Thymus (tissue), 11 donors: ENCODE measurements at regions not wholly inside any gene's neighbourhood (a gene's known extent, or its start where the extent isn't known, plus 50 kb on each side); places are given as distances from the start of the nearest gene placed in this dataset.
"Not testable (repeated sequence)": the region's sequence is repeated elsewhere in the genome, so short reads cannot be mapped to it uniquely, and the experiment has no call there.

Source experiments
- DNase-seq, 9 donors: peaks; one replicate each; pipeline ENCODE4 v3.0.0-alpha.2; 2013; ENCODE audit warnings: low spot score in 9 of 9, low read depth in 6 of 9, missing footprints in 1 of 9
- H3K27ac ChIP-seq, 2 donors: one replicate each; pipeline ENCODE4 v1.5.1; 2013; ENCODE audit warnings: control low read depth in 1 of 2, low read depth in 1 of 2, low read length in 1 of 2, mild to moderate bottlenecking in 1 of 2, moderate library complexity in 1 of 2
- H3K27me3 ChIP-seq, 2 donors: one replicate each; pipeline ENCODE4 v1.5.1; 2013; ENCODE audit warnings: low read length in 1 of 2; ENCODE audit not compliant: control insufficient read depth in 2 of 2, insufficient read depth in 1 of 2
- H3K36me3 ChIP-seq, 2 donors: one replicate each; pipeline ENCODE4 v1.5.1; 2013; ENCODE audit warnings: low read length in 1 of 2, mild to moderate bottlenecking in 1 of 2, moderate library complexity in 1 of 2; ENCODE audit not compliant: control insufficient read depth in 2 of 2, insufficient read depth in 2 of 2
- H3K4me1 ChIP-seq, 2 donors: one replicate each; pipeline ENCODE4 v1.5.1; 2013; ENCODE audit warnings: low read length in 2 of 2; ENCODE audit not compliant: control insufficient read depth in 2 of 2, insufficient read depth in 2 of 2
- H3K4me3 ChIP-seq, 2 donors: one replicate each; pipeline ENCODE4 v1.5.1; 2013; ENCODE audit warnings: low read length in 2 of 2, control low read depth in 1 of 2, mild to moderate bottlenecking in 1 of 2
- H3K9me3 ChIP-seq, 2 donors: one replicate each; pipeline ENCODE4 v1.5.1; 2013; ENCODE audit warnings: low read length in 1 of 2, mild to moderate bottlenecking in 1 of 2; ENCODE audit not compliant: control insufficient read depth in 2 of 2, insufficient read depth in 1 of 2
- WGBS: extraction: QIAGEN DNeasy Blood & Tissue Kit; methylation state at CpG from one replicate; pipeline ENCODE4 v1.1.7; 2013; 5-methylcytosine and 5-hydroxymethylcytosine counted together
- donor health status: healthy.

GRCh38 chr4:134622626-134623575 is 421.3 kb upstream of the PABPC4L start:
- H3K4me3 ChIP-seq, H3K27ac ChIP-seq, H3K36me3 ChIP-seq, H3K9me3 ChIP-seq, H3K27me3 ChIP-seq, H3K4me1 ChIP-seq, DNase-seq: not testable (repeated sequence)
- 93% methylated on average over 13 of the region's 13 CpGs for WGBS

- Histone ChIP-seq H3K27me3 (no peaks in the 10 kb centered on the region), H3K27ac (no peak overlapping the region), H3K4me1 (no peaks in the 10 kb centered on the region), H3K4me3 (no peak overlapping the region), H3K36me3 (no peaks in the 10 kb centered on the region), H3K9me3 (no peaks in the 10 kb centered on the region)
- 100% methylated on average over 2 of the region's 2 CpGs for WGBS
- no peak for DNase-seq
These were observed 420.6 kb upstream of the PABPC4L start for GRCh38 chr4:134622199-134622598.

- H3K9me3 ChIP-seq, H3K27me3 ChIP-seq, H3K4me1 ChIP-seq, H3K36me3 ChIP-seq, DNase-seq, H3K4me3 ChIP-seq, H3K27ac ChIP-seq: not testable (repeated sequence)
- 76% methylated on average over 5 of the region's 5 CpGs for WGBS
These were observed 420.1 kb upstream of the PABPC4L start for GRCh38 chr4:134621715-134622114.

DNA sequence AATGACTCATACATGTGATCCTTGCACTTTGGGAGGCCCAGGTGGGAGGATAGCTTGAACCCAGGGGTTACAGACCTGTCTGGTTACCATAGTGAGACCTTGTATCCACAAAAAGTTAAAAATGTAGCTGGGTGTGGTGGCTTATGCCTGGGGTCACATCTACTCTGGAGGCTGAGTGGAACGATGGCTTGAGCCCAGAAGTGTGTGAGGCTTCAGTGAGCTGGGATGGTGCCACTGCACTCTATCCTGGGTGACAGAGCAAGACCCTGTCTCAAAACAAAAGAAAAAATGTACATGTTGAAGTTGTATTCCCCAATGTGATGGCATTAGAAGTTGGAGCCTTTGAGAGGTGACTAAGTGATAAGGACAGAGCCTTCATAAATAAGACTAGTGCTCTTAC is 409.4 kb upstream of the PABPC4L start:
- H3K27me3 ChIP-seq: no peaks in the 10 kb centered on the region
- DNase-seq: no peak
- H3K4me3 ChIP-seq: no peak overlapping the region
- H3K36me3 ChIP-seq: no peaks in the 10 kb centered on the region
- H3K4me1 ChIP-seq: no peaks in the 10 kb centered on the region
- WGBS: 93% methylated on average over 1 of the region's 1 CpG
- H3K27ac ChIP-seq: no peak overlapping the region
- peaks cover 0 to 5% of the 10 kb centered on the region in 2 donors for H3K9me3 ChIP-seq

- H3K4me1 ChIP-seq: no peaks in the 10 kb centered on the region
- peaks cover 0 to 5% of the 10 kb centered on the region in 2 donors for H3K9me3 ChIP-seq
- no peaks in the 10 kb centered on the region for H3K36me3 ChIP-seq
- H3K4me3 ChIP-seq: no peak overlapping the region
- no peak overlapping the region for H3K27ac ChIP-seq
- DNase-seq: no peak
- no peaks in the 10 kb centered on the region for H3K27me3 ChIP-seq
- 86% methylated on average over 1 of the region's 1 CpG for WGBS
These were observed 408.6 kb upstream of the PABPC4L start for GRCh38 chr4:134610172-134610571.

DNA sequence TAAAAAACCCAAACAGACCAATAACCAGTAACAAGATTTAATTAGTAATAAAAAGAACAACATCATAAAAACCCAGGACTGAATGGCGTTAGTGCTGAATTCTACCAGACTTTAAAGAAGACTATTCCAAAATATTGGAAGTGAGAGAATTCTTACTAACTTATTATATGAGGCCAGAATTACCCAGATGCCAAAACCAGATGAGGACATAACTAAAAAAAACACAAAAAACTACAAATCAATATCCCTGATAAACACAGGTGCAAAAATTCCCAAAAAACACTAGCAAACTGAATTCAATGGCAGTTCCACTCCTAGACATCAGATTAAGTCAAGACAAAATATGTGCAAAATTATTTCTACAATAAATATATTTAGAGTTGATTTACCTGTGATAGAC is 400.1 kb upstream of the PABPC4L start:
- Histone ChIP-seq H3K36me3 (no peaks in the 10 kb centered on the region), H3K4me1 (no peaks in the 10 kb centered on the region), H3K27me3 (no peaks in the 10 kb centered on the region), H3K9me3 (peaks cover 0 to 3% of the 10 kb centered on the region in 2 donors), H3K27ac (no peak overlapping the region), H3K4me3 (no peak overlapping the region)
- DNase-seq: no peak
- WGBS: 97% methylated on average over 1 of the region's 1 CpG

DNA sequence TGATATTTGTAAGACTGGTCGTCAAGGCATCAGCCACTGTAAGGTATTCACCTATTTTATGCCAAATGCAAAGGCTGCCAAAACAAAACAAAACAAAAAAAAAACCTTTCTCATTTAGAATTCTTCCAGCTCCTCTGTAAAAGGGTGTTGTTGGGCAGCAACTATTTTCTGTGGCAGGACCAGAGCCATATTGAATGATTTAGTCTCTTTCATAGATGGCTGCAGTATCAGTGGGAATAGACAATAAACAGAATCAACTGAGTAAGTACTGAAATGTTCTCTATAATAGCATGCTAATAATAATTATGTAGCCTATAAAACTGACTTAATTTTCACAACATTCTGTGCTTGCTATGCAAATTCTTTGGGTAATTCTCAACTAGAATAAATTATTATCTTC is 389.7 kb upstream of the PABPC4L start:
- Histone ChIP-seq H3K27ac (no peak overlapping the region), H3K4me1 (no peaks in the 10 kb centered on the region), H3K27me3 (no peaks in the 10 kb centered on the region), H3K9me3 (no peaks in the 10 kb centered on the region), H3K36me3 (no peaks in the 10 kb centered on the region), H3K4me3 (no peak overlapping the region)
- 82% methylated on average over 1 of the region's 1 CpG for WGBS
- DNase-seq: no peak

DNA sequence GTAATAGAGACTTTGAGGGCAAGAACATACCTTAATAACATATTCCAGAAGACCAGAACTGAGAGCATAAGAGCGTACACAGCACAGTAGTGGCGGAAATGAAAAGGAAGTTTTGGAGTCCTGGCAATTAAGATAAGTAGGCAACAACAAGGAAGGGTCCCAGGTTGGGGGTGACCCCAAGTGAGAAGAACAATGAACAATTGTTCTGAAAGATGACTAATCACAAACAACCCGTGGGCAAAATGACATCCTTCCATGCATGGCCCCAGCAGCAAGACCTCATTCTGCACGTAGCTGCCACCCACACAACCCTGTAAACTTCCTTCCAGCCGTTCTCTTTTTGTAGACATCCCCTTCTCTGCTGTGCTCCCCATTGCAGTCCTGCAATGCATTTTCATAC is 384.4 kb upstream of the PABPC4L start:
- H3K4me1 ChIP-seq: no peaks in the 10 kb centered on the region
- DNase-seq: no peak

GRCh38 chr4:134567461-134567860 is 365.9 kb upstream of the PABPC4L start:
- no peaks in the 10 kb centered on the region for H3K27me3 ChIP-seq
- H3K4me3 ChIP-seq: no peak overlapping the region
- no peak overlapping the region for H3K27ac ChIP-seq
- no peaks in the 10 kb centered on the region for H3K36me3 ChIP-seq
- 94% methylated on average over 1 of the region's 1 CpG for WGBS
- no peaks in the 10 kb centered on the region for H3K4me1 ChIP-seq
- H3K9me3 ChIP-seq: no peaks in the 10 kb centered on the region
- DNase-seq: no peak

More for the DNA sequence above, 384.4 kb upstream of the PABPC4L start:
- no peak overlapping the region for H3K4me3 ChIP-seq
- no peaks in the 10 kb centered on the region for H3K9me3 ChIP-seq
- WGBS: 61% methylated on average over 5 of the region's 5 CpGs
- H3K36me3 ChIP-seq: no peaks in the 10 kb centered on the region
- no peak overlapping the region for H3K27ac ChIP-seq
- H3K27me3 ChIP-seq: no peaks in the 10 kb centered on the region
